ENCODE measurements at regions not wholly inside any gene's neighbourhood (a gene's known extent, or its start where the extent isn't known, plus 50 kb on each side); places are given as distances from the start of the nearest gene placed in this dataset.
A peak's percentile ranks its signal among the peaks of the same experiment; 100 is the strongest.
"Not testable (repeated sequence)": the region's sequence is repeated elsewhere in the genome, so short reads cannot be mapped to it uniquely, and the experiment has no call there.

DNA sequence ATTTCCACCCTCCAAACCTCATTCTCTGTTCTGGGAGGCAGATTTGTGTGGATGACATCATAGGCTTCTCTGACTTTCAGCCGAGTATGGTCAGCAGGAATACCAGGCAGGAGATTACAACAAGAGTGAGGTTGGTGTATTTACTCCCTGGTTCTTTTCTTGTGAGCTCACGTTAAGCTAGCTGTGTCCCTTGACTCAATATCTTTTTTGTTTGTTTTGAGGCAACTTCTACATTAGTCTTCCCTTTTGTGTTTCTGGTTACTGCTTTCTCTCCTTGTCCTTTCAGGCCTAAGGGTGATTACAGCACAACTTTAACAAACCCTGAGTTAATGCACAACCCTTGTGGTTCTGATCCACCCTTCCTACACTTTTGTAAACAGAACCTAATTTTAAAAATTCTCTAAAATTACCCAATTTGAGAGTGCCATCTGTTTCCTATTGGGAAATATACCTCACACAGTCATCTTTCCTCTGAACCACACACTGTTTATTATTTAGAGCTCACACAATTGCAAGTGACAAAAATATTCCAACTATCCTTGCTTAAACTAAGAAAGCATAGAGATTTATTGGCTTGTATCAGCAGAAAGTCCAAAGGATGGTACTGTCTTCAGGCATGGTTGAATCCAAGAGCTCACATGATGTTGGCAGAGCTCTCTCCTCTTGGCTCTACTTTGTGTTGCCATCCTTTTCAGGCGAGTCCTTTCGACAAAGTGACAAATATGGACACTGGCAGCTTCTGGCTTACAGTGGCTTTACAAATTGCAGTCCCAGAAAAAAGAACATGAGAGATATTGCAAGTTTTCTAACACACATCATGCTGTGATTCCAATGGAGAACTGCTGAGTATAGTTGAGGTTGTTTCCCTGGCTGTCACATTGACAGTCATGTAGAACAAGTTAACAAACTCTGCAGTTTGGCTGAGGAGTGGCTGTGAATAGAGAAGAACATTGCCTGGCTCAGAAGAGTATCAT, 150.5 kb upstream of the DDIT4L start:
- no peak for DNase-seq

GRCh38 chr4:100339870-100340269, 149.6 kb upstream of the DDIT4L start:
- DNase-seq: no peak

- not testable (repeated sequence) for DNase-seq
These were observed 143.2 kb upstream of the DDIT4L start for GRCh38 chr4:100333491-100333890.

DNA sequence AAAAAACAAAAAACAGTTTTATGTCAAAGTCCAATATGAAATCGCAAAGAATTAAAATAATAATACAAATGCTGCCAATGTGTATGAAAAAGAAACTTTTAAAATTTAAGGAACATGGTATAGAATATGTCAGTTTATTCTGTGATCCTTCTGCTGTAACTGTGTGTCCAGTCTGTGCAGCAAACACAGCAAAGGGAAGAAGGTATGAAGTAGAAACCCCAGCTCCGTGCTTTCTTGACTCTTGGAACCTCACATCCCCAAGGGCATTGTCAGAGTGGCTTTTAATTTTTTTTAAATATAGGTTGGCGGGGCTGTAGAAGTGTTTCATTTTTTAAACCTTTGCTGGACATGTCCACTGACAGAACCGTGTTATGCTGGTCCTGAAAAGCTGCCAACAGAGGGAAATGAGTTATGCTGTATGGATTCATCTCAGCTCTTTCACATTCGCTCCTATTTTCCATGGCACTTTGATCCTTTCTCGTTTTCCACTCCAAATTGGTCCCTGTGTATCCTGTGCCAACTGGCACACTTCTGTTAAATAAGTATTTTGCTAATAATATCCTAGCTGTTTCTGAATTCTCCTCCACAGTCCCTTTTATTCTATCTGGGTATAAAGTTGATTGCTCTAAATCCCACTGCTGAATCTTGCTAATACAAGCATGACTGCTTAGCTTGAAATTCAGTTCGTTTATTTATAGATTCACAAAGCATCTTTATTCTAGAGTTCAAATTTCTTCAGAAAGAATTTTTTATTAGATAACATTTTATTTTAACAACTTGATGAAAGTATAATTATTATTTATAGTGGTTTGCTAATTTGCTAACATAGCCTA, 127.0 kb upstream of the DDIT4L start:
- peak; percentile 75 for DNase-seq

DNA sequence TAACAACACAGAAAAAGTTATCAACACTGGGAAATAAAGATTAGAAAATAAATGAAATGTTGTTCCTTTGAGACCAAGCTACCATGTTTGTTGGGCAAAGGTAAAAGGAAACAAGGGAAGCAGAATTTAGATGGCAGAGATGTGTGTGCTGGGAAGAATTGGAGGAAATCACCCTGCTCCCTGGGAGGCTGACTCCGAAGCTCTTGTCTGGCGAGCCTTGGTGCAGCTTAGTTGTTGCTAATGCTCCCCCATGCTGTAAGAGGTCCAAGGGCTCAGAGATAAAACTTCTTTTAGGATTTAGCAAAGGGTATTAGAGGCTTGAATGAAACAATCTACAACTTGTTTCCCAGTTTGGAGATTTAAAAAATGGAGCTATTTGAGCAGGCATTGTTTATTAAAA, 123.8 kb upstream of the DDIT4L start:
- DNase-seq: no peak

GRCh38 chr4:100312615-100313350, 122.5 kb upstream of the DDIT4L start:
- DNase-seq: no peak

GRCh38 chr4:100311181-100311580, 120.9 kb upstream of the DDIT4L start:
- no peak for DNase-seq

GRCh38 chr4:100306018-100306417, 115.8 kb upstream of the DDIT4L start:
- no peak for DNase-seq

GRCh38 chr4:100302061-100303026, 112.1 kb upstream of the DDIT4L start:
- DNase-seq: no peak

GRCh38 chr4:100299046-100299840, 109.0 kb upstream of the DDIT4L start:
- peak; percentile 69 for DNase-seq

DNA sequence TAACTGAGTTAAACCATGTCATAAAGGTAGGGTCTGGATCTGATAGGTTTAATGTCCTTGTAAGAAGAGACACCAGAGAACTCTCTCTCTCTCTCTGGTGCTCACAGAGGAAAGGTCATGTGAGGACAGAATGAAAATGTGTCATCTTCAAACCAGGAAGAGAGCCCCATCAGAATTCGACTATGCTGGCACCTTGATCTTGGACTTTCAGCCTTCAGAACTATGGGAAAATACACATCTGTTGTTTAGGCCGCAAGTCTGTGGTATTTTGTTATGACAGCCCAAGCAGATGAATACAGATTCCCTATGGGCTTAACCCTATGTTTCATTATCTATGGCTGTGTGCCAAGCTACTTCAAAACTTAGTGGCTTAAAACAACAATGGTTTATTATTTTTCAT, 105.5 kb upstream of the DDIT4L start:
- DNase-seq: no peak

GRCh38 chr4:100294356-100294755, 104.1 kb upstream of the DDIT4L start:
- no peak for DNase-seq

DNA sequence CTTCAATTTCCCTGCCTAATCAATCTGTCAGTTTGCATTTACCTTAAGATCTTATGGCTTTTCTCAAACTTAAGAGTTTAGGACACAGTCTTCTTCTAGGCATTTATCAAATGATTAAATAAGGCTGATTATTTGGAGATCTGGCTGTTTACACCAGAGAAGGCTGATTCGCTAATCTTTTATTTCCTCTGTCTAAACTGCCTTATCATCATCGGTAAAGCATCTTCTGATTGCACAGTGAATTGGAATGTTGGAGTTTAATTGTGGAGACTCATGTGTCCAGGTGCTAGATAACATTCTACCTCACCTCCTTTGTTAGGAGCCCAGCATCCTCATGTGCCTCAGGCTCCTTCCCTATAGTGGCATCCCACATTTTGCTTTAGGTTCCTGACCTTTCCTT, 100.3 kb upstream of the DDIT4L start:
- DNase-seq: no peak

DNA sequence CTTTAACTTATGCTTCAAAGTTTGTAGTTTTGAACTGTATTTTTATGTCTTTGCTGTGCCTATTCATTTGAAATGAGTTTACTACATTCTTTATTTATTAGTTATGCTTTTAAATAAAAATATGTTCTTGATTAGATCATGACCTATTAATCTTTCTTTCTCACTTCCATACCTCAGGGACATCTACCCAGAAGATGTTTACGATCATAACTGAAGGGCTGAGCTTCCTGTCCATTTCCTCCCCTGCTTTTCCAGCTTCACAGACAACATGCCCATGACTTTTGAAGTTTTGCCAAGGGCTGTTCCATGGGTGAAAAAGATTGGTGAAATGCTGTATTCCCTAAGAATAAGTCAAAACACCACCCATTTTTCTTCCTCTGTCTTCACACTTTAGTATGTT, 99.7 kb upstream of the DDIT4L start:
- DNase-seq: no peak

DNA sequence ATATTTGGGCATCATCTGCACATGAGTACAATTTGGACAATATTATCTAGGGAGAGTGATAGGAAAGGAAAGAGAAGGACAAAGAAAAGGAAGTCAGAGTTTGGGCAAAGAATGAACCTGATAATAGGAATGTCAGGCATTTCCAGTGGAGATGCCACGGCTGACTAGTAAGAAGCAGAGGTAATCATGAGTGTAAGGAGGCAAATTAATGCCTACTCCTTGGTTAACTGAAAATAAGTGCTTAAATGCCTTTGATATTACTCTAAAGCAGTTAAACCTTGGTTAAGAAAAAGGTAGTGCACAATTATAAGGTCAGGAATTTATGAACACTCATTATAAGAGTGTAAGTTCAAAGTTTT, 99.2 kb upstream of the DDIT4L start:
- DNase-seq: no peak

DNA sequence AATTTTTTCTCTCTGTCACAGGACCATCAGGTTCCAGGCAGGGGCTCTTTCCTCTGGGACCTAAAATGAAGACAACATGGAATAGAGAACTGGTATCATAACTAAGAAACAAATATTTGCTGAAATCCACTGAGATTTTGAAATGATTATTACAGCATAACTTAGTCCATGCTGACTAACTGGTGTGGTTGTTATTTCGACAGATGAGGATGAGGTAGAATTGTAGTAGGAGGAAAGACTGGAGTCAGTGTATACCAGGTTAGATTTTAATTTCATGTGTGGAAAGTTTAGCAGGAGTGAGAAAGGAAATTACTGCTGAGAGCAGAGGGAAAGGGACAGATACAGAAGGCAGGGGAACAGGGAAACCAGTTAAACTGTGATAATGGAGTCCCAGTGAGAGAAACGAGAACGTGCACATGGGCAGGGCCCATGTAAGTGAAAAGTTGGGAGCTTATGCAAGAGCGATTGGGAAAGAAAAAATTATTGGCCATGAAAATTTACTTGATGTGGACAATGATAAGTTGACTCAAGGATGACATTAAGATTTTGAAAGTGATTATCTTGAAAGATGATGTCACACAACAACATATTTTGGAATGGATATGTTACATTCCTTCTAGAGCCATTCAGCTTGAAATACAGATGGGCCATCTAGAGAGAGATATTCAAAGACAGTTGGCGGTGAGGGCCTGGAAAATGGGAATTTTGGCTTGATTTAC, 98.7 kb upstream of the DDIT4L start:
- no peak for DNase-seq

GRCh38 chr4:100288161-100288560, 97.9 kb upstream of the DDIT4L start:
- no peak for DNase-seq

GRCh38 chr4:100287534-100287933, 97.3 kb upstream of the DDIT4L start:
- DNase-seq: peak; percentile 52

DNA sequence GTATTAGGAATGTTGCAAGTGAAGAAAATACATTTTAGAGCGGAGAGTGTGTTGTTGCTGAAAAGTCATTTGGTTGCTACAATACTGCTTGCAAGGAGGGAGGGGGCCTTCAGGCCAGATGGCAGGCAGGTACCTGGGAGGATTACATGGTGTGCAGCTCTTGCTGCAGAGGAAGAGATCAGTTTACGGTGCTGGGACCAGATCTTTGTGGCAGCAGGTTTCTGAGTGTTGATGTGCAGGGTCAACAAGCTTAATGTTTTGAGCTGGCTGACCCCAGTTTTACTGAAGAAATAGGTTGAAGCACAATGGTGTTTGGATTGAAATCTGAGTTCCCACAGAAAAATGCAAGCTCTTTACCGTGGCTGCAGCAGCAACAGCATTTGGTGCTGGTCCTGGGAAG, 96.4 kb upstream of the DDIT4L start:
- peak; percentile 38 for DNase-seq

- no peak for DNase-seq
These were observed 94.9 kb upstream of the DDIT4L start for GRCh38 chr4:100285121-100285520.

Data from right hindlimb (tissue), 1 donor.